B cell (primary cell): ENCODE measurements at regions not wholly inside any gene's neighbourhood (a gene's known extent, or its start where the extent isn't known, plus 50 kb on each side); places are given as distances from the start of the nearest gene placed in this dataset.

Source experiments
- ATAC-seq: fragments of 200-7000 bp; cut with Tn5 transposase; one replicate; pipeline ENCODE4 v1.10.0; 2021; ENCODE audit warnings: low read depth, mild to moderate bottlenecking, moderate number of reproducible peaks, moderate library complexity
- CTCF ChIA-PET: fragments of 350-600 bp; sonication (Branson Sonifier 250); formaldehyde crosslinking; loops from one replicate; lab custom pipeline; 2021; ENCODE audit warnings: antibody characterized with exemption, inconsistent platforms; lab: Charles Lee
- POLR2A ChIA-PET: fragments of 350-600 bp; sonication (Branson Sonifier 250); formaldehyde crosslinking; loops from one replicate; lab custom pipeline; 2021; ENCODE audit warnings: antibody characterized with exemption; lab: Charles Lee
- DNase-seq: peaks from one replicate; pipeline ENCODE4 v3.0.0; 2013
- H2AFZ ChIP-seq: 2 replicates; pipeline ENCODE4 v1.6.1; 2012; ENCODE audit warnings: mild to moderate bottlenecking, low read depth, low read length; ENCODE audit not compliant: insufficient read depth, poor library complexity, severe bottlenecking
- H3K27ac ChIP-seq, 2 donors: 1 replicate in 1 of 2; 2 replicates in 1 of 2; pipeline ENCODE4 v1.5.1; 2012 to 2013; ENCODE audit warnings: low read length in 2 of 2, mild to moderate bottlenecking in 2 of 2, moderate library complexity in 1 of 2
- H3K27me3 ChIP-seq, 4 experiments: fragments of 200-600 bp in 1 of 4; sonication (generic) in 1 of 4; replicated peaks in 1 of 4; 1 replicate in 2 of 4; 2 replicates in 2 of 4; pipeline versions ENCODE4 v1.6.1 to v1.7.0; 2013 to 2016; ENCODE audit warnings: low read length in 3 of 4, mild to moderate bottlenecking in 2 of 4, mixed read lengths in 1 of 4, moderate library complexity in 1 of 4; ENCODE audit not compliant: insufficient read depth in 4 of 4, control insufficient read depth in 3 of 4; ENCODE audit errors: control extremely low read depth in 1 of 4
- H3K36me3 ChIP-seq, 2 experiments: replicated peaks in 1 of 2; 1 replicate in 1 of 2; 2 replicates in 1 of 2; pipeline versions ENCODE4 v1.6.1 to v1.7.1; 2013; ENCODE audit warnings: low read length in 1 of 2; ENCODE audit not compliant: insufficient read depth in 2 of 2, control insufficient read depth in 1 of 2; ENCODE audit errors: control extremely low read depth in 1 of 2, extremely low read depth in 1 of 2
- H3K4me1 ChIP-seq, 2 donors: fragments of 200-600 bp in 1 of 2; sonication (generic) in 1 of 2; 1 replicate in 1 of 2; 2 replicates in 1 of 2; pipeline versions ENCODE4 v1.5.1 to v1.6.1; 2013 to 2017; ENCODE audit warnings: low read length in 2 of 2; ENCODE audit not compliant: control insufficient read depth in 2 of 2, insufficient read depth in 2 of 2
- H3K4me2 ChIP-seq: replicated peaks from 2 replicates; pipeline ENCODE3; 2012; ENCODE audit warnings: mild to moderate bottlenecking, low read depth, low read length; ENCODE audit not compliant: poor library complexity, severe bottlenecking
- H3K4me3 ChIP-seq, 5 experiments: fragments of 200-600 bp in 1 of 5; sonication (generic) in 1 of 5; 1 replicate in 3 of 5; 2 replicates in 2 of 5; pipeline versions ENCODE4 v1.5.1 to v1.7.0; 2011 to 2016; ENCODE audit warnings: low read length in 4 of 5, mild to moderate bottlenecking in 4 of 5, low read depth in 2 of 5, control low read depth in 1 of 5, moderate library complexity in 1 of 5; ENCODE audit not compliant: insufficient read depth in 1 of 5; ENCODE audit errors: control extremely low read depth in 1 of 5, extremely low read depth in 1 of 5
- H3K79me2 ChIP-seq: fragments of 200-600 bp; sonication (generic); one replicate; pipeline ENCODE4 v1.6.0; 2016; ENCODE audit warnings: low read length; ENCODE audit not compliant: control insufficient read depth, insufficient read depth
- H3K9ac ChIP-seq: fragments of 200-600 bp; sonication (generic); 2 replicates; pipeline ENCODE4 v1.6.1; 2017; ENCODE audit warnings: mild to moderate bottlenecking, low read length, moderate library complexity
- H3K9me3 ChIP-seq, 3 donors: one replicate each; pipeline versions ENCODE4 v1.6.1 to v1.7.1; 2013; ENCODE audit warnings: low read length in 2 of 3; ENCODE audit not compliant: control insufficient read depth in 2 of 3, insufficient read depth in 1 of 3; ENCODE audit errors: control extremely low read depth in 1 of 3
- H4K20me1 ChIP-seq: 2 replicates; pipeline ENCODE4 v1.6.0; 2012; ENCODE audit warnings: mild to moderate bottlenecking, low read length; ENCODE audit not compliant: insufficient read depth, control insufficient read depth, poor library complexity, severe bottlenecking
- H3K27ac Mint-ChIP-seq: one replicate; pipeline ENCODE4 v1.8.0; 2021; ENCODE audit warnings: mixed read lengths
- H3K27me3 Mint-ChIP-seq: one replicate; pipeline ENCODE4 v1.8.0; 2021; ENCODE audit warnings: mixed read lengths
- H3K4me1 Mint-ChIP-seq: one replicate; pipeline ENCODE4 v1.8.0; 2021; ENCODE audit warnings: mixed read lengths
- H3K4me3 Mint-ChIP-seq: one replicate; pipeline ENCODE4 v1.8.0; 2021; ENCODE audit warnings: mixed read lengths
- H3K9me3 Mint-ChIP-seq: one replicate; pipeline ENCODE4 v1.8.0; 2022; ENCODE audit warnings: mixed read lengths; ENCODE audit not compliant: insufficient read depth
- CTCF ChIP-seq: fragments of 200-600 bp; IDR thresholded peaks from one replicate; pipeline ENCODE4 v1.8.0; 2022; ENCODE audit warnings: antibody characterized with exemption, mild to moderate bottlenecking
- EZH2 ChIP-seq: IDR thresholded peaks from 2 replicates; pipeline ENCODE4 v1.6.1; 2012; ENCODE audit warnings: borderline replicate concordance, low read depth, mild to moderate bottlenecking, moderate library complexity, low read length; ENCODE audit not compliant: insufficient read depth, poor library complexity, severe bottlenecking
- WGBS: methylation state at CpG from one replicate; pipeline ENCODE4 v1.1.5; 2013; ENCODE audit warnings: missing lambda C conversion rate; ENCODE audit not compliant: insufficient coverage; 5-methylcytosine and 5-hydroxymethylcytosine counted together
- intact Hi-C: fragments of 100-400 bp; cut with micrococcal nuclease; formaldehyde crosslinking; loops from one replicate; pipeline ENCODE4 v1.10.0; 2022

DNA sequence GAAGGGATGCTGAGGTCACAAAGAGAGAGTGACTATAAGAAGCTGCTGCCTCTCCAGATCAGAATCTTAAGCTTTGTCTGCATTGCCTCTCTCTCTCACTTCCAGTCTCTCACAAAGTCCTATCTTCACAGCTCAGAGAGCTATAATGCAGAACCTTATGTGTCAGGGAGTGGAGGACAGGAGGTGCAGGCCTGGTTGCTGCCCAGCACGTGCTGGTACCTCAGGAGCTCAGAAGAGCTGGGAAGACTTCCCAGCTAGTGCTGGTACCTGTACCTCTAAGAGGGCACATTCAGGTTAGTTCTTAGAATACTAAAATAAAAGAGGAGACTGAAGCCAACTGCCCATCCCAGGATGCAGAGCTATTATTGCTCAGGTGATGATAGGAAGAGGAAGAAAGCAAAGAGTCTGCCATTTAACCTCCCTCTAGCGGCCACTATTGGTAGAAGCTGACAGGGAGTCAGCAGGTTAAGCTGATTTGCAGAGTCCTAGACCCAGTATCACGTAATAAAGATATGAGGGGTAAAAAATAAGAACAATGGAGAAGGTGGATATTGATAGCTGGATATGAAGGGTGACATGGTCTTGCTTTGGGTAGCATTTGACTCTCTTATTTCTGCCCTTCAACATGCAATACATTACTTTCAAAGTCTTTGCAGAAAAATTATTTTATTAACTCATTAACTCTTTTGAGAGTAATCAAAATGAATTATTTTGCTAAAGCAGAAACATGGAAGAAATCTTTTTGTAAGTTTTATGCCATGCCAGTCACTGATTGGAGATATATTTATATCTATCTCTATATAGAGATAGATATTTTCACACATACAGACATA, 138.1 kb upstream of the HMCN1 start:
- H3K4me1 Mint-ChIP-seq = peaks cover 29% of the 10 kb centered on the region
- no peaks in the 10 kb centered on the region for H3K27me3 ChIP-seq
- H3K27ac ChIP-seq = no peak overlapping the region
- H3K4me2 ChIP-seq = no peak overlapping the region
- CTCF ChIA-PET = interaction anchor here (0.6 to 3.6 kb wide), 43 partner anchors 9 to 440 kb away, joined by 3 to 23 read pairs (median 4); partner anchors contain the start of genes IVNS1ABP, SWT1 and TRMT1L
- H4K20me1 ChIP-seq = no peaks in the 10 kb centered on the region
- peaks cover 14 to 26% of the 10 kb centered on the region in 2 donors for H3K4me1 ChIP-seq
- peak; percentile 81 for ATAC-seq
- H3K9me3 Mint-ChIP-seq = peaks cover 3% of the 10 kb centered on the region
- H2AFZ ChIP-seq = peak overlapping the region; percentile 29
- H3K9me3 ChIP-seq = peaks cover 0 to 2% (median 0%) of the 10 kb centered on the region in 3 donors
- peak; percentile 67 for DNase-seq
- H3K4me3 Mint-ChIP-seq = no peak overlapping the region
- 84% methylated on average over 3 of the region's 3 CpGs for WGBS
- H3K4me3 ChIP-seq = no peak overlapping the region
- H3K27me3 Mint-ChIP-seq = no peaks in the 10 kb centered on the region
- H3K36me3 ChIP-seq = no peaks in the 10 kb centered on the region
- TF ChIP-seq CTCF = peak; percentile 76
- no peak for TF ChIP-seq EZH2
- intact Hi-C loops = loop anchor here (5.0 kb wide), 2 partner anchors 69 to 154 kb away; no protein-coding TSS in a partner anchor
- no peak overlapping the region for H3K27ac Mint-ChIP-seq
- no peak overlapping the region for H3K9ac ChIP-seq
- POLR2A ChIA-PET = interaction anchor here (0.6 to 1.0 kb wide), 4 partner anchors 15 to 1964 kb away, joined by 3 to 7 read pairs (median 6); partner anchors contain the start of gene IVNS1ABP
- no peaks in the 10 kb centered on the region for H3K79me2 ChIP-seq
